HG03103 (cell line): ENCODE measurements at regions not wholly inside any gene's neighbourhood (a gene's known extent, or its start where the extent isn't known, plus 50 kb on each side); places are given as distances from the start of the nearest gene placed in this dataset.

Experiments
- ATAC-seq: cut with Tn5 transposase; IDR thresholded peaks from one replicate; pipeline ENCODE4 v1.9.1; 2021; ENCODE audit warnings: low read depth; ENCODE audit not compliant: unreplicated experiment

DNA sequence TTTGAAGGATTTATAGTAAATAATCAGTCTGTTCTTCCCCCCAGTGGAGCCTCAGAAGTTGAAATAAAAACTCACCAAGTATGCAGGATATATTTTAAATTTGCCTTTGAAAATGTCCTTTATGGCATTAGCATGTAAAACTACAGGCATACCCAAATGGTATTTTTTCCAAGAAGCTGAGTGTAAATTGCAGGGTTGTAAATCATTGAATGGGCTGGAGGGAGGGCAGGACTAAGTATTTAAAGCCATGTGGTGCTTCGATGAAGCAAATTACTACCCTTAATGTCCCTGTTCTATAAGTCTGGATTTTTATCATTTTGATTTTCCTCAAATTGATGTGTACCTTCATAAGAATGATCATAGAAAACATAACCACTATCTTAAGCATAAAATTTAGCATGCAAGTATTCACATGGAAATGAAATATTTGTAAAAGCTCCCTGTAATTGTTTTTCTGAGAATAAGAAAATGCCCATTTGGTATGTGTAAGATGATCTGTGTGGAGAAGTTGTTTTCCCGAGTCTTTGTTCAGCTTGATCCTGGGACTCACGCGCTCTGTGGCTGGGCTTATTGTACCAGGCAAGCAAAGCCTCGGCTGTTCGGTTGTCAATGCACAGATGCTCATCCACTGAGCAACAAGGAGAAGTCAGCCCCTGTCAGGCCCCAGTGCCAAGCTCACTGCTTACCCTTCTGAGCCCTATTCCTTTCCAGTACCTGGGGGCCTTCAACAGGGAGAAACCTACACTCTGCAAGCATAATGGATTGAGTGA lies 66.7 kb downstream of the CD164 start:
- ATAC-seq: no peak

DNA sequence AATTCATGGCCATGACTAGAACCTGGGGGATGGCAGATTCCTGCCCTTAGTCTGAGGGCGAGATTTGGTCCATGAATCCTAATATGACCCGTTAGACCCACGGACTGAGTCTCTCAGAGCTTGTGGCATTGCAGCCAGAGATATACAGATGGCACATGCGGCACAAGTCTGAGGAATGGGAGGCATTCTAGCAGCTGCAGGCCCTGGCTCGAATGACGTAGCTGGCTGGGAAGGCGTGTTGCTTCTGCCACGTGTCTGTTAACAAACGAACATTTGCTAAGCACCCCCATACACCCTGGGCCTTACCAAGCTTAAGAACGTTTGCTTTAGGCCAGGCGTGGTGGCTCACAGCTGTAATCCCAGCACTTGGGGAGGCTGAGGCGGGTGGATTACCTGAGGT lies 68.0 kb downstream of the CD164 start:
- ATAC-seq: no peak

DNA sequence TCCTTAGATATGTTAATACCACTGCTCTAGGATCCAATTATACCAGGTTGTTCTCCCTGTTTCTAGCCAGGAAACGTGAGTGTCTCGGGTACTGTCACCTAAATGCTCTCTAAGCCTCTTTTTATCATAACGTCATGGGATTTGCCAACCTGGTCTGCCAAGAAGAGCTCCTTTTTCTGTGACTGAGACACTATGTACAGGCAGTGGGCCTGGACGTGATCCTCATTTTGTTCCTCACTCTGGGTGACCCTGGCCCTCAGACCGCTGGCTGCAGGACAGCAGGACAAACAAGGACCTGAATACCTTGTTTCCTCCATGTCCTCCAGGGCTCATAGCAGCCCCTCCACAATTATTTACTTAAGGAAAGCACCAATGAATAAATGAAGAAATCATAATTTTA lies 69.1 kb downstream of the CD164 start:
- ATAC-seq: no peak

DNA sequence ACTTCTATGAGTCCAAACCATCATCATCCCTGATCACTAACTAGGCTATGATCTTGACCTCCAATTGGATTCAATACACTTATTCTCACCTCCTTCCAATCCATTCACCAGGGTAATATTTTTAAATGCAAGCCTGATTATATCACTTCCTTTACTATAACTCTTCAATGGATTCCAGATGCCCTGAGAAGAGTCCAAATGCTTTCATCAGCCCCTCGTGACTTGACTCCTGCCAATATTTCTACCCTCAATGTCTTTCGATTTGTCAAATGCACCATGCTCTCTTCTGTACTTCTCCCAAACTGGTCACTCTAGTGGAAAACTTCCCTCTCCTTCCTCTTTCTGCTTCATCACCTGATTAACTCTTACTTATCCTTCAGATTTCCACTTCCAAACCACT lies 70.8 kb downstream of the CD164 start:
- no peak for ATAC-seq

DNA sequence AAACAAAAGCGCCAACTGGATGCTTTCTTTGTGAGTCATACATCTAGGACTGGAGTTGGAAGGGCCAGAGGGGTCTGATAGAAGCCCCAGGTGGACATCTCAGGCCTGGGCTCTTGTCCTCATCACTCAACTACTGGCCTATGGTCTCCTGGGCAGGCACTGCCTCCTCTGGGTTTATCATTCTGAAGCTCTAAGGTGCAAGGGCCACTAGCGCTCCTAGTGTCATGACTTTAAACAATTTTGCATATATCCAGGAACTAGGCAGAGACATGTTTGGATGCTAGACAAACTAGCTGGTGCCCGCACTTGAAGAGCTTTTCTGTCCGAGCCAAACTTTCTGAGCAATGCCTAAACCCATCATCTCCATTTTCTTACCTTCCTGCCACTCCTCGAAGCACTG lies 72.3 kb downstream of the CD164 start:
- ATAC-seq: no peak

DNA sequence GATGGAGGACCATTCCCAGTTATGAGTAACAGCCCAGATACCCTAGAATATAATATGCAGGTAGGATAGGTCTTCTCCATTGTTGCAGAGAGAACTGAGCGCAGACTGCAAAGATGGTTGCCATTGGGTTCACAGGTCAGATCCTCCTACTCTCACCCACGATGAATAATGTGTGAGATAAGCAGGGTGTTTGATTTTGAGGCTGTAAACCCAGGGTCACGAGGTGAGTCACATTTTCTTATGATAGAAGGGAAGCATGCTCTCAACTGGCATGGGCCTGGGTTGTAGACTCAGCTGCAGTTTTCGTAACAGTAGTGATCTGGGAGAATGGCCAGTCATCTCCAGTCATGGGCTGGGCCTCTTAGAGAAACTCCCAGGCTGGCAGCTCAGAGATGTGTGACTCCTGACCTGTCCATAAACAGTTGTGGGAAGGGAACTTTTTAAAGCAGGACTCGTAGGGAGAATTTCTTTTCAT lies 74.2 kb downstream of the CD164 start:
- ATAC-seq: no peak

DNA sequence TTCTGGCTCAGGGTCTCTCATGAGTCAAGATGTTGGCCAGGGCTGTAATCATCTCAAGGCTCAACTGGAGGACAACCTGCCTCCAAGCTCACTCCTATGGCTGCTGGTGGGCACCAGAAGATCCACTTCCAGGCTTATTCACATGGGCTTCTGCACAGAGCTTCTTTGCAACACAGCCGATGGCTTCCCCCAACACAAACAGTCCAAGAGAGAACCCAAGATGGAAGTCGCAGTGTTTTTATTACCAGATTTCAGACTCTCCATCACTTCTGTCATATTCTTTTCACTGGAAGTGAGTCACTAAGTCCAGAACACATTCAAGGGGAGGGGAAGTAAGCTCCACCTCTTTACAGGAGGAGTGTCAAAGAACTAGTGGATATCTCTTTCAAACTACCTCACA lies 75.5 kb downstream of the CD164 start:
- no peak for ATAC-seq

DNA sequence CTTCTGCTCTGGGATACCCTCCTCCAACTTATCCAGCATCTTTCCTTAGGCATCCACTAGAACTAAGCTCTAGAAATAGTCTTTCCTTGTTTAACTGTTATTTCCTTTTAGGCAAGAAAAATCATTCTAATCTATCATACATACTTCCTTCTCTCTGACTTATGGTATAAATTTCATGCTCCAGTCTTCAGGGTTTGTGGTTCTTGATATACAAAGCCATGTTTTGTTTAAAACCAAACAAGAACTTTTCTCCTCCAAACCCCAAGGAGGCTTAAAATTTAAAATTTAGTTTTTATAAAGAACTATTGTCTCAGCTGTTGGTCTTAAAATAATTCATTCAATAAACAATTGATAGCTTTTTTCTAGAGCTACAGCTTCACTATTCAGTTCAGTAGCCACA lies 77.2 kb downstream of the CD164 start:
- ATAC-seq: no peak

DNA sequence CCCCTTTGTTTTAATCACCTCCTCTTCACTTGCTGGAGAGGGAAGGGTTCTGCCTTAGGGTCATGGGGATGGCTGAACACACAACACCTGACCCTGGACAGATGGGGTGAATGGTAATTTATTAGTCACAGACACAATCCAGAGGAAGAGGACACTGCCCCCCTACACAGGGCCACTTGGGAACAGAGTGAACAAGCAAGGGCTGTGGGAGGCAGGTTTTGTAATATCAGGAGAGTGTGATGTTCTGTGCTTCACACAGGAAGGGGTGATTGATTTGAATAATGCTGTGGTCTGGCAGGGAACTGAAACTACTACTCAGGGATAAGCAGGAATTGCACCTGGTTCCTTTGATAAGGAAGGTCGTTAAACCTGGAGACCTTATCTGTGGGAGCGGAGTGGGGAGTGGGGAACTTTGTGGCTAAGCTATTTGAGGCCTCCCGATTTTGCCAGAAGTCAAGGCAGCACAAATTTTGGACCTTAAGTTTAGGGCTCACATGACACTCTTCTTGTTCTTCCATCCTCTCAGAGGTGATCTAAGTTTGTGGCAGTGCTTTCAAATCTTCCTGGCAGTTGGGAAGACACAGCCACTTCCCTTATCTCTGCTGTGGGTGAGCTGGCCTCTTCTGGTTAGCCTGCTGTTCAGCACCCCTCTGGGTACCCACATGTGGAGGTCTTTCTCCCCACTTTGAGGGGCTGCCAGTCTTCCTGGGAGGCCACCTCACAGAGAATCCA lies 77.8 kb downstream of the CD164 start:
- peak; percentile 63 for ATAC-seq

DNA sequence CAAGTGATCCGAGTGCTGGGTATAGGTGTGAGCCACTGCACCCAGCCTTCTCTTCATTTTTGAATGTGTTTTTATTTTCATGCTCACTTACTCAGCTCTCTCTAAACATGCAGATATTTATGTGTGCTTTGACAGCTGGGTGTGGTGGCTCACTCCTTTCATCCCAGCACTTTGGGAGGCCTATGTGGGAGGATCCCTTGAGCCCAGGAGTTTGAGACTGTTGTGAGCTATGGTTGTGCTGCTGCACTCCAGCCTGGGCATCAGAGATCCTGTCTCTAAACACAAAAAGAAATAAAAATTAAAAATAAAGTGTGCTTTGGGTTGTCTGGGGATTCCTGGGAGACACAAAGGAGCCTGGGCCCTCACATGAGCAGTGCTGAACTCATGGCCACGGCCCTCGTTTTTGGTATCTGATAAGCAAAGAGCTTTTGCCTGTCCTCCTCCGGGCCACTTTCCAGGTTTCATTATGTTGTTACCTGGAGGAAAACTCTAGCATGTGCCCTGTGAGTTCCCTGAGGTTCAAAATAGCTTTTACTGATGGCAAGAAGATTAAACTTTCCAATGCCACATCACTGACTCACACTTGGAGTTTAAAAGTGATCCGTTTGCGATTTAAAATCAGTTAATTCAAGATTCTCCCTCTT lies 78.5 kb downstream of the CD164 start:
- no peak for ATAC-seq

DNA sequence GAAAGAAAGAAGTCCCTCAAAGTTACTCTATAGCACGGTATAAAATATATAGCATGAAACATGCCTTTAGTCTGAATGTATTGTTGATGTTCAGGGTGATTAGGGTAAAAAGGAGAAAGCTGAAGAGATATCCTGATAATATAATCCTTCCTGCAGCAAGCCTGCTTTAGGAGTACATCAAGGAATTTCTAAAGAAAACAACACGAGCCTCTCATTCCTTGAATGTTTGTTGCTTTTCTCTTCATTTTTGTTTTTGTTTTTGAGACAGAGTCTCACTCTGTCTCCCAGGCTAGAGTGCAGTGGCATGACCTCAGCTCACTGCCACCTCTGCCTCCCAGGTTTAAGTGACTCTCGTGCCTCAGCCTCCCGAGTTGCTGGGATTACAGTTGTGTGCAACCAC lies 79.1 kb downstream of the CD164 start:
- no peak for ATAC-seq

DNA sequence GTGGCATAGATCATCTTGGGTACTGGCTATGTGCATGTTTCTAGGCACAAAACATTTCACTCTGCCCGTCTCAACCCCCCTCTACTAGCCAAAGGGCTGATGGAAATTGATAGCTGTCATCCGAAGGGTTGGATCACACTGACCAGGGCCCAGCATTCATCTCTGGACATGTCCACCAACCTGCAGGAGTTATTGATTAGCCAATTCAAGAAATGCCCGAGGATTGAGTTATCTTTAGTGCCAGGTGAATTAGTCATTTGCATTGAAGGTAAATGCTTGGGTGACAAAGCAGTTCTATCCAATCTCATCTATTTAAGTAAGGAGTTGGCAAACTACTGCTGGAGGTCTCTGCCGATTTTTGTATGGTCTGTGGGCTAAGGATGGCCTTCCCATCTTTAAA lies 80.1 kb downstream of the CD164 start:
- ATAC-seq: no peak

DNA sequence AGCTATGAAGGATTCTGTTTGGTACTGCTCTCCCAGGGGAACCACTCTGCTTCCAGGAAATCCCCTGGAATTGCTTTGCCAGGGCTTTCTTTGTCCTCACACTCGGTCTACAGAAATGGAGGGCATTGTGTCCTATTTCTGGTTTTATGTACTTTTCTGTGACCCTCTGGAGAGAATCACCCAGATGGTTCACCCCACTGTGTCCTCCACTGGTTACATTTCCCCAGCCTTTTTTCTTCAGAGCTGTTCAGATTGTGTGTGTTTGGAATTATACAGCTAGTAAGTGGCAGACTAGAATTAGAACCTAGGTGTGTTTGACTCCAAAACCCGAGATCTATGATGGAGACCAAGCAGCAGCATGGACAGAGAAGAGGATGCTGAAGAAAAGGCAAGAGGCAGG lies 80.8 kb downstream of the CD164 start:
- ATAC-seq: no peak

DNA sequence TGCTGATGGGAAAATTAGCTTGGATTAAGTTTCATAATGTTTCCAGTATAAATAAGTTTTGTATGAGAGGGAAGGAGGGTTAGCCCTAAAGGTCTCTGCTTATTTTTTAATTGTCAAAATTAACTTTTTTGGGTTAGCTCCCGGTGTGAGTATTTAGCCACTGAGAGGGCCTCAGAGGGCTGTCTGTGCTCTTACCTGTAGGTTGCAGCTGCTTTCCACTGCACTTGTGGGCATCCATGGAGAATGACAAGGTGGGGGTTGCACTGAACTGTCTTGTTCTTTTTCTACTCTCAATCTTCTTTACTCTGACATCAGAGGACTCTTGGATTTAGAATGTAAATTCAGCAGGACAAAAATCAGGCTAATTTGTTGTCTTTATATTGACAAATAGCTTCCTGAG lies 81.4 kb downstream of the CD164 start:
- no peak for ATAC-seq

DNA sequence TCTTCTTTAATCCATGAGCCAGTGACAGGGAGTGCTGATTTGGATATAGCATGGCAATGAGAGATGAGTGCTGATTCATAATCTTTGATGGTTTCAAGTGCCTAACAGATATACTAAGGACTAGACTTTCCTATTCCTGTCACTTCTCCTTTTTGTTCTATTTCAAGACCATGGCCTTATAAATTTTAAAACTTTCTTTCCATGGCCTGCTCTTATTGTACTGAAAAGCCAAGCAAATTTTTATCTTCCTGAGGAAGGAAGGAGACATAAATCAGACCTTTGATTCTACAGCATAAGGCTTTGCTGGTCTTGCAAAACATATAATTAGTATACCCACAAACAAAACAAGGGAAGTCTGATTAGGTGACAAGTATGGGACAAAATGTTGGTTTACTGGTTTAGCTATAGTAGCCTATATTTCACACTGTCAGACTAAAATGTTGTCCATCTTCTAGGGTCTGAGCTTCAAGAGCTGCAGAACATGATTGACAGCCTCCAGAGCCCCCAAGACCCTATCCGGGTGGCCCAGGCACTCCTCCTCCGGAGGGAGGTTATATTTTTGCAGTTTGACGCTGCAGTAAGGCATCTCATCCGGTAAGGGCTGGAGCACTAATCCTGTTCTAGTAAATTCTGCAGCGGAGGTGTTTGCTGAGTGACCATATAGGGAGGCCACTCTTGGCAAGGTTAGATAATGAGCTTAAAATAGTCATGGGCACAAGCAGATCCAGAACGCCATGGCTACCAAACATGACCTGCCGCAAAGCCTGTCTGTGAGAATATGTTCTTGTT lies 82.3 kb downstream of the CD164 start:
- no peak for ATAC-seq

DNA sequence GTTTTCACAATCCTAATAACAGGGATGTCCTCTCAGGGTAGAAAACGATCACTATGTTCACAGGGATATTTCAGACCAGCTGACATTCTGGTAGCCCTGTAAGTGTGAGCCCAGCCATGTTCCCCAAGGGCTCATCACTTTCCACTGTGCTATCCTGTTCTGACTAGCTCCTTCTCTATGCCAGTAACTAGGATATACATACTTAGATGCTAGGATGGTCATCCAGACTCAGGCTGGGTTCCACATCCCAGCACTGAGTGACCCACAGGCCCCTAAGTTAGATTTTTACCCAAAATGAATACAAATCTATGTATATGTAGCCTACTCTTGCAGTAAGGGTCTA lies 83.0 kb downstream of the CD164 start:
- ATAC-seq: no peak

DNA sequence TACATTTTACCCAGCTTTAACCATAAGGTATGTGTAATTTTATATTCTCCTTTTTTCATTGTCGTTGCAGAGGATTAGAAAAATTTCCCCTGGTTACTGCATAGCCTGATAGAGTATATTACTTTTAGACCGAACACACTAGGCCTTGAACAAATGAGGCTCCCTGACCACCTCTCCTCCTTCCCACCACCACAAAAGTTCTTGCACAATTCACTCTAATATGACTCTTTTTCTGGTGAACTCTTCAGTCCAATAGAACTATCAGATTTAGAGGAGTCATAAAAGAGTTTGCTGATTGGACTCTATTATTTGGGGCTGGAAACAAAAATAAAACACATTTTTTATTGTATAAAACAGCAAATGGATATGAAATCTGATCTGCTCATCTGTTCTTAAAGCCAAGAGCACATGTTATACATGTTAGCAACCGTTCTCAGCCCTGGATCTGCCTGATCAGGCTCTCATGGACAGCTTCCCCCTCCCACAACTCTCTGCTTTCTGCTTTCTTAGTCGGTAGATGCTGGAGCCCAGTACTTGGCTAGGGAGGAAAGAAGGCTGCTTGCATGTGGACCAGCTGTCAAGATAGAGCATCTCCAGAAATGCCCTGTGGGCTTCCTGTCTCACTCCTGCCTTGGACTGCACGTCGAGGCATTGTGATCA lies 83.5 kb downstream of the CD164 start:
- ATAC-seq: no peak

DNA sequence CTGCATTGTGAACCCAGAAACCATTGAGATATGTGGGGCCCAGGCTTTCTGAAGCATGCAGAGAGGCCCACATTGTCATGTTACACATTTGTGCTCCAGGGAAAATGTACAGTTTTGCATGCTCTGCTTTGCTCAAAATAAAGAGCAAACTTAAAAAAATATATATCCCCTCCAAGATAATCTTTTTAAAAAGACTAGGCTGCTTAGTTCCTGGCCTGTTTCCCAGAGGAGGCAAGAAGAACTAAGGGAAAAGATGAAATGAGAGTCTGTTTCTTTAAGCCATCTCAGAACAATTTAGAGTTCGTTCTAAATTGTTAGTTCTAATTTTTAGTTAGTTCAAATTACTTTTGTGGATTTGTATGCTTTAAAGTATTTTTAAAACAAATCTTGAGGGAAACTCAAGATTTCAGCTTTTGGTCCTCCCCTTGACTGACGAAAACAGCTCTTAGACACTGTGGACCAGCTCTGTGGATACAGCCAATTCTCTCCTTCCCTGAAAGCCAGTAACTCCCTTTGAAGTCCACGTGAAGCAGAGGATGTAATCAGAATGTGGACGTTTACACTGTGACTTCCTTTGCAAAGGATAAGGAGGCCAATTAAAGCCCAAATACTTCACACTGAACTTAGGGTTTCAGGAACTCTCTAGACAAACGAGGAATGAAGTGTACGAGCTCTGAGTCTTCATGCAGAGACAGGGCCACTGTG lies 84.7 kb downstream of the CD164 start:
- no peak for ATAC-seq

DNA sequence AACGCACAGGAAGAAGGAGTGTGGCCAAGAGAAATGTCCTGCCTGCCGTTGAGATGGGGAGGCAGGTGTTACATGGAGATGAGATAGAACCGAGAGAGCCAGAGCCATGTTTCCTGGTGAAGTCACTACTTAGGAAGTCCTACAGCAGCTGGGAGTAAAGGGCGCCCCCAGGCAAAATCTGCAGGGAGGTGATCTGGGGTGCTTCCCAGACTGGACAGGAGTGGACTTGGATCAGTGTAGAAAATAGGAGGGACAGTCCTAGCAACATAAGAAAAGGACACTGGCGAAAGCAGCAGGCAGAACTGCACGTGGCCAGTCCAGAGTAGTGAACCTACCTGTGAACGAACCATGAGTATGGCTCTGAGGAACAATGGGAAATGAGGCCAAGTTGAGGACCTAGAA lies 85.3 kb downstream of the CD164 start:
- ATAC-seq: no peak

DNA sequence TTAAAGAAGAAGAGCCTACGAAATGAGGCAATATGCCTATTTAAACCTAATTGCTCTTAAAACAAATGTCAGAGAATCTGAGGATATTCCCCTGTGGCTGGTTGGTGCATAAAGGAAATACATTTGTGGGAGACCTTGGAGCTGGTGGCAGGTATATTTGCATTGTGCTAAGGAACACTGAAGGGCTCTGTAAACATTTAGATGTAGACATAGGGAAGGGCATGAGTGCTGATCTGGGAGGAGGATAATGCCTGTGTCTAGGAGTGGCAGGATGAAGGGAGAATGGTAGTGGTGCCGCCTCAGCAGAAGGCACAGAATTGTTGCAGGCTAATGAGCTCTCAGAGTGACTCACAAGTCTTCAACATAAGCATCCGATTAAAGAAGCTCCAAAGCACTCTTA lies 85.8 kb downstream of the CD164 start:
- no peak for ATAC-seq
